Prostate gland (tissue), 2 donors: ENCODE measurements at regions not wholly inside any gene's neighbourhood (a gene's known extent, or its start where the extent isn't known, plus 50 kb on each side); places are given as distances from the start of the nearest gene placed in this dataset.
"Not testable (repeated sequence)": the region's sequence is repeated elsewhere in the genome, so short reads cannot be mapped to it uniquely, and the experiment has no call there.

Experiments
- CTCF ChIP-seq, 4 experiments: fragments of 200-600 bp in 2 of 4; fragments of 450-650 bp in 2 of 4; sonication (generic) in 2 of 4; IDR thresholded peaks; 1 replicate in 3 of 4; 2 replicates in 1 of 4; pipeline ENCODE4 v1.5.1; 2016 to 2019; ENCODE audit warnings: antibody characterized with exemption in 4 of 4, mild to moderate bottlenecking in 2 of 4, moderate library complexity in 2 of 4
- POLR2AphosphoS5 ChIP-seq: sonication (generic); formaldehyde crosslinking; IDR thresholded peaks from one replicate; pipeline ENCODE4 v1.6.1; 2017; ENCODE audit warnings: antibody characterized with exemption

- TF ChIP-seq POLR2AphosphoS5; CTCF (IDR thresholded peaks at IDR 0.05): not testable (repeated sequence)
Observed at GRCh38 chr4:49222810-49223209, 236.7 kb downstream of the CWH43 start.
